ENCODE measurements at regions not wholly inside any gene's neighbourhood (a gene's known extent, or its start where the extent isn't known, plus 50 kb on each side); places are given as distances from the start of the nearest gene placed in this dataset.

- H3K27ac ChIP-seq: no peak overlapping the region
- DNase-seq: no peak
- H3K27me3 ChIP-seq: no peaks in the 10 kb centered on the region
- TF ChIP-seq CTCF (IDR thresholded peaks at IDR 0.05) (no peak), POLR2A (IDR thresholded peaks at IDR 0.05) (no peak), POLR2AphosphoS5 (IDR thresholded peaks at IDR 0.05) (no peak), EP300 (IDR thresholded peaks at IDR 0.05) (no peak)
- no peak overlapping the region for H3K4me3 ChIP-seq
- 84 to 87% methylated on average over 4 of the region's 4 CpGs for WGBS, 2 donors
- H3K36me3 ChIP-seq: no peaks in the 10 kb centered on the region
- H3K9me3 ChIP-seq: no peaks in the 10 kb centered on the region
- intact Hi-C loops (cut with DNase I): no loop called here
- H3K4me1 ChIP-seq: no peaks in the 10 kb centered on the region
Measured at GRCh38 chrX:42097486-42097885, 174.1 kb upstream of the CASK start.

GRCh38 chrX:42096265-42096920, 173.0 kb upstream of the CASK start:
- no peak for DNase-seq
- 85 to 90% methylated on average over 9 of the region's 9 CpGs for WGBS, 2 donors
- Histone ChIP-seq H3K27ac (no peak overlapping the region), H3K9me3 (no peaks in the 10 kb centered on the region), H3K36me3 (no peaks in the 10 kb centered on the region), H3K4me1 (no peaks in the 10 kb centered on the region), H3K4me3 (no peak overlapping the region), H3K27me3 (no peaks in the 10 kb centered on the region)
- TF ChIP-seq POLR2A (IDR thresholded peaks at IDR 0.05): no peak
- no peak for TF ChIP-seq EP300 (IDR thresholded peaks at IDR 0.05)
- no peak for TF ChIP-seq POLR2AphosphoS5 (IDR thresholded peaks at IDR 0.05)
- TF ChIP-seq CTCF (IDR thresholded peaks at IDR 0.05): no peak
- intact Hi-C loops (cut with DNase I): no loop called here

- H3K4me3 ChIP-seq: no peak overlapping the region
- H3K4me1 ChIP-seq: no peaks in the 10 kb centered on the region
- TF ChIP-seq CTCF (IDR thresholded peaks at IDR 0.05) (no peak), POLR2A (IDR thresholded peaks at IDR 0.05) (no peak), POLR2AphosphoS5 (IDR thresholded peaks at IDR 0.05) (no peak), EP300 (IDR thresholded peaks at IDR 0.05) (no peak)
- no peak overlapping the region for H3K27ac ChIP-seq
- intact Hi-C loops (cut with DNase I): no loop called here
- H3K36me3 ChIP-seq: no peaks in the 10 kb centered on the region
- no peaks in the 10 kb centered on the region for H3K27me3 ChIP-seq
- DNase-seq: no peak
- H3K9me3 ChIP-seq: no peaks in the 10 kb centered on the region
- 38 to 42% methylated on average over 5 of the region's 5 CpGs for WGBS, 2 donors
Measured at GRCh38 chrX:42094218-42094617, 170.9 kb upstream of the CASK start.

DNA sequence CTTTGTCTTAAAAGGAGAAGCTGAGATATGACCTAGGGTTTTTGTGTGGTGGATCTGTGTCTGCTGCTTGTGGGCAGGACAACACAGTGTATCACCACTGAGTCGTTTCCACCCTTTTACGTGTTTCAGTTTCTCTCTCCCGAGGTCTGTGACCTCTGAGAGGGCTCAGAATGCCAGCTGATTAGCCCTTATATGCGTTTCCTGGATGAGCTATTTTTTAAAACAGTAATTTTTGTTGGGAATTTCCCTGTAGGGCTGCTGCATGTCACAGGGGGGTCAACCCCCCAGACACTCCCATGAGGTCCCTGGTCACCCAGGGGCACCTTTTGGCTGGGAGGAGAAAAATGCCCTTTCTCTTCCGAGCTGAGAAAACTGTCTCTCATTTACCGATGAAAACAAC, 170.4 kb upstream of the CASK start:
- TF ChIP-seq POLR2AphosphoS5 (IDR thresholded peaks at IDR 0.05) (no peak), EP300 (IDR thresholded peaks at IDR 0.05) (no peak), POLR2A (IDR thresholded peaks at IDR 0.05) (no peak), CTCF (IDR thresholded peaks at IDR 0.05) (no peak)
- Histone ChIP-seq H3K4me3 (no peak overlapping the region), H3K36me3 (no peaks in the 10 kb centered on the region), H3K27me3 (no peaks in the 10 kb centered on the region), H3K27ac (no peak overlapping the region), H3K4me1 (no peaks in the 10 kb centered on the region), H3K9me3 (no peaks in the 10 kb centered on the region)
- WGBS, 2 donors: 61 to 71% methylated on average over 6 of the region's 6 CpGs
- no peak for DNase-seq
- intact Hi-C loops (cut with DNase I): no loop called here

DNA sequence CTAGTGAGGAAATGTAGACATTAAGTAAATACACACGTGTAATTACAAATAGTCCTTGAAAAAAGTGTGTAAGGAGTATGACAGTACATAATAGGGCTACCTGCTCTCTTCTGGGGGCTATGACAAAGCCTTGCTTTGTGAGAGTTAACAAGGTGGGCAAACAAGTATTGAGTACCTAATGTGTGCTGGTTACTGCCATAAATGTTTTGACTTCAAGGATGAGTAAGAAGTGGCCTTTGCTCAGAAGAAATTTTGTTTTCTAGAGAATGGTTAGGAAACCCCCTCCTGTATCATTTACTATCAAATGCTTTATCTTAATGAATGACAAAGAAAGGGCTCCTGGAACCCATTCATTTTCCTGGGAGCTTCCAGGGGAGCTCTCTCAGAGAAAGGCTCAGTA, 167.0 kb upstream of the CASK start:
- TF ChIP-seq POLR2A (IDR thresholded peaks at IDR 0.05) (no peak), POLR2AphosphoS5 (IDR thresholded peaks at IDR 0.05) (no peak), EP300 (IDR thresholded peaks at IDR 0.05) (no peak), CTCF (IDR thresholded peaks at IDR 0.05) (no peak)
- WGBS, 2 donors: 71 to 88% methylated on average over 1 of the region's 1 CpG
- Histone ChIP-seq H3K4me3 (no peak overlapping the region), H3K36me3 (no peaks in the 10 kb centered on the region), H3K9me3 (no peaks in the 10 kb centered on the region), H3K27me3 (no peaks in the 10 kb centered on the region), H3K27ac (no peak overlapping the region), H3K4me1 (no peaks in the 10 kb centered on the region)
- no peak for DNase-seq
- intact Hi-C loops (cut with DNase I): no loop called here

All from sigmoid colon (tissue), 6 donors.